ACHN (cell line): ENCODE measurements at regions not wholly inside any gene's neighbourhood (a gene's known extent, or its start where the extent isn't known, plus 50 kb on each side); places are given as distances from the start of the nearest gene placed in this dataset.
"Not testable (repeated sequence)": the region's sequence is repeated elsewhere in the genome, so short reads cannot be mapped to it uniquely, and the experiment has no call there.

Experiments
- DNase-seq: peaks from one replicate; pipeline ENCODE4 v3.0.0-alpha.2; 2015
- in situ Hi-C: cut with HindIII; loops from 2 replicates; pipeline ENCODE4 v1.10.0; 2017; ENCODE audit warnings: low sequenced_read_pairs, low pct_ligation_motif_present, low pct_unique_long_range_greater_than_20kb

GRCh38 chrX:19214311-19214710 is 92.0 kb upstream of the ADGRG2 start:
- no peak for DNase-seq
- in situ Hi-C loops = no loop called here

GRCh38 chrX:19225909-19226308 is 103.6 kb upstream of the ADGRG2 start:
- DNase-seq = peak; percentile 10
- in situ Hi-C loops = no loop called here

DNA sequence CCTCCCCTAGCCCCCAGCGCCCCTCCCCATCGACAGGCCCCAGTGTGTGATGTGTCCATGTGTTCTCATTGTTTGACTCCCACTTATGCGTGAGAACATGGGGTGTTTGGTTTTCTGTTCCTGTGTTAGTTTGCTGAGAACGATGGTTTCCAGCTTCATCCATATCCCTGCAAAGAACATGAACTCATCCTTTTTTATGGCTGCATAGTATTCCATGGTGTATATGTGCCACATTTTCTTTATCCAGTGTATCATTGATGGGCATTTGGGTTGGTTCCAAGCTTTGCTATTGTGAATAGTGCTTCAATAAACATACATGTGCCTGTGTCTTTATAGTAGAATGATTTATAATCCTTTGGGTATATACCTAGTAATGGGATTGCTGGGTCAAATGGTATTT is 107.6 kb upstream of the ADGRG2 start:
- DNase-seq, in situ Hi-C loops: not testable (repeated sequence)

DNA sequence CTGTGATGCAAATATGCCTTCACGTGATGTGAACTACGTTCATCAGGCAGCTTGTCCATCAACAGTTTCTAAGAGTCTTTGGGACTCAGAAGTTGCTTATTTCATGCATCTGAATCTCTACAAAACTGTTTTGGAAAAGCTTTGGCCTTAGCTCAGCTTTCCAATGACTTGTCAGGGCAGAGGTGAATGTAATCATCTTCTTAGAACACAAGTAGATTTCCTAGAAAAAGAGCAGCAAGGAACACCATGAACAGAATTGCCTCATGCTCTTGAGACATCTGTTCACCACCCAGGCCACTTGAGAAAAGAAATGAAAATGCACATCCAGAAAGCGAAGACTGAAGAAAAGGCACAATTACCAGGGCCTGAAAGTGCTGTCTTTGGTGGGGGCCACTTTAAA is 105.8 kb upstream of the PDHA1 start:
- in situ Hi-C loops = no loop called here
- no peak for DNase-seq

DNA sequence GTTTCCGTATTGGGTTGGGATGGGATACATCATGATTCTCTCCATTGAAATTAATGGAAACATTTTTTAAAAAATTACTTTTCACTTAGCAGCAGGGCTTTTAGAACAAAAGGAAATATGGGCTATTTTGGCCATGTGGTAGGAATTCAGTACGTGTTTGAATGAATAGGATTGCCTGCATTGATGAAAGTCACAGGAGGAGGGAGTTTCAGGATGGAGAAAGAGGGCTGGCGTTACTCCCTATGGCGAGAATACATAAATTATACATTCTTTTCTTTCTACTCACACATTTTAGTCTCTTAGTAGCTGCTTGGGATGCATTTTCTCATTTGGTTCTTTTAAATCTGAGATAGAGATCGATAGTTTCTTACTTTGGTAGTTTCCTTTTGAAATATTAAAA is 100.3 kb upstream of the PDHA1 start:
- in situ Hi-C loops = no loop called here
- DNase-seq = no peak

GRCh38 chrX:19244921-19245320 is 98.8 kb upstream of the PDHA1 start:
- in situ Hi-C loops, DNase-seq: not testable (repeated sequence)

- no peak for DNase-seq
- in situ Hi-C loops = no loop called here
Observed at GRCh38 chrX:19245711-19246269, 97.9 kb upstream of the PDHA1 start.

- in situ Hi-C loops = no loop called here
- no peak for DNase-seq
Observed at GRCh38 chrX:19256986-19257385, 86.7 kb upstream of the PDHA1 start.

- in situ Hi-C loops, DNase-seq: not testable (repeated sequence)
Observed at GRCh38 chrX:19261026-19261425, 82.7 kb upstream of the PDHA1 start.

DNA sequence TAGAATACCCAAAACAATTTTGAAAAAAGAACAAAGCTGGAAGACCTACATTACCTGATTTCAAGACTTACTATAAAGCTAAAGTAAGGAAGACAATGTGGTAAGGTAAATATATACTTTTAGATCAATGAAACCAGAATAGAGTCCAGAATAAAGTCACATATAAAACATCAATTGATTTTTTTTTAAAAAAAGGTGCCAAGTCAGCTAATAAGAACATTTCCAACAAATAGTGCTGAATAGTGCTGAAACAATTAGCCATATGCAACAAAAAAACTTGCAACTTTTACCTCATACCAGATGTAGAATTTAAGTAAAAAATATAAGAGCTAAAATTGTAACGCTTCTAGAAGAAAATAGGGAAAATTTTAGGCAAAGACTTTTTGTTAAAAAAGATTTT is 73.0 kb upstream of the PDHA1 start:
- in situ Hi-C loops = no loop called here
- DNase-seq = no peak

DNA sequence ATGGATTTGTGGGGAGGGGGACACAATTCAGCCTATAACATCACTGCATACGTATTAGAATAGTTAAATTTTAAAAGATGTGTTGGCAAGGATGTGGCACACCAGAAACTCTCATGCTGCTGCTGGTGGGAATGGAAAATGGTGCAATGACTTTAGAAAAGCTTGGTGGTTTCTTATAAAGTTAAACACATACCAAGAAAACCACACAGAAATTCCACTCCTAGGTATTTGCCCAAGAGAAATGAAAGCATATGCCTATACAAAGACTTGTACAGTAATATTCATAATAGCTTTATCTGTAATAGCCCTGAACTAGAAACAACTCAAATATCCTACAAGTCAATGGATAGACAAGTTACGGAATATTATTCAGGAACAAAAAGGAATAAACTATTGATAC is 71.3 kb upstream of the PDHA1 start:
- in situ Hi-C loops = no loop called here

DNA sequence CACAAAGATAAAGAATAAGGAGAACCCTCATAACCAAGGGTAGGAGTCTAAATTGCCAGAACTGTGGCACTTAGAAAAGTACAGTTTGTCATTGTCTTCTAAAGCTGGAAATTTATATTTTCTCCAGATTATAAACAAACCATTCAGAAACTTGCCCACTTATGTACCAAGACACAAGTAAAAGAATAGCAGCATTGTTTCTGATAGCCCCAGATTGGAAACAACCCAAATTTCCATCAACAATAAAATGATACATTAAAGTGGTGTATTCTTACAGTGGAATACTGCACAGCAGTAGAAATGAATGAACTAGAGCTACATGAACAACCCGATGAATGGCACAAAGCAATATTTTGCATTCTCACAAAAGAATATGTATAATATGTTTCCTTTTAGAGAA is 63.1 kb upstream of the PDHA1 start:
- DNase-seq = no peak
- in situ Hi-C loops = no loop called here

More for the DNA sequence above, 71.3 kb upstream of the PDHA1 start:
- peak; percentile 1 for DNase-seq

GRCh38 chrX:19281256-19281655 is 62.5 kb upstream of the PDHA1 start:
- no peak for DNase-seq
- in situ Hi-C loops = no loop called here

GRCh38 chrX:19283597-19284339 is 60.0 kb upstream of the PDHA1 start:
- in situ Hi-C loops = no loop called here

GRCh38 chrX:19285857-19286256 is 57.9 kb upstream of the PDHA1 start:
- in situ Hi-C loops = no loop called here
- no peak for DNase-seq

More at GRCh38 chrX:19283597-19284339, 60.0 kb upstream of the PDHA1 start:
- no peak for DNase-seq

GRCh38 chrX:19291086-19291485 is 52.6 kb upstream of the PDHA1 start:
- DNase-seq = no peak
- in situ Hi-C loops = no loop called here

DNA sequence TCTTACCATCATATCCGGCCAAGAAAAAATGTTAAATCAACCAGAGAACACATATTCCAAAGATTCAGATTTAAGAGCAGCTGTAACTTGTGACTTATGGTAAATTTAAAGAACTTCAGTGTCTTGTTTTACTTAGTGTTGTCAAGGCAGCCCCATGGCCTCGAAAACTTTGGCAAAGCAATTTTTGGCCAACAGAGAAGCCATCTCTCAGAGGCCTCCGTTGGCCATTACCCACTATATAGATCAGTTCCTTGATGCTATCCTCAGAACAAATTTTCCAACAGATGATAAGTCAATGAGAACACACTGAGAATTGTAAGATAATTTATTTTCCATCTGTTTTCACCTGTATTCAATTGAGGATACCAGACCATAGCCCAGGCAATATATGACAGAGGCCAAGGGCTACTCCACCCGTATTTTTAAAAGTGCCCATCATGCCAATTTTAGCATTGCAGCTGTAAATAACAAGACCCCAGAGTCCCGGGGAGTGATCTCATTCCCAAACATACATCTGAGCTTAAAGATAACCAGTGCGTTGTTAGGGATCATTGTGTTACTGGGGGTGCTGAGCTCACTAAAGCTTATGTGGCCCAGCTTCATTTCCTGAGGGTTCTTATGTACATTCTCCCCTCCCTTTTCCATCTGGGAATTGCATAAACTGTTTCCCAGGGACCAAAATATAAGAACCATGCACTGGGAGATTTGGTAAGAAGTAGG is 50.0 kb upstream of the PDHA1 start:
- in situ Hi-C loops = no loop called here
- DNase-seq = no peak
